ENCODE measurements at regions not wholly inside any gene's neighbourhood (a gene's known extent, or its start where the extent isn't known, plus 50 kb on each side); places are given as distances from the start of the nearest gene placed in this dataset.
"Not testable (repeated sequence)": the region's sequence is repeated elsewhere in the genome, so short reads cannot be mapped to it uniquely, and the experiment has no call there.

DNA sequence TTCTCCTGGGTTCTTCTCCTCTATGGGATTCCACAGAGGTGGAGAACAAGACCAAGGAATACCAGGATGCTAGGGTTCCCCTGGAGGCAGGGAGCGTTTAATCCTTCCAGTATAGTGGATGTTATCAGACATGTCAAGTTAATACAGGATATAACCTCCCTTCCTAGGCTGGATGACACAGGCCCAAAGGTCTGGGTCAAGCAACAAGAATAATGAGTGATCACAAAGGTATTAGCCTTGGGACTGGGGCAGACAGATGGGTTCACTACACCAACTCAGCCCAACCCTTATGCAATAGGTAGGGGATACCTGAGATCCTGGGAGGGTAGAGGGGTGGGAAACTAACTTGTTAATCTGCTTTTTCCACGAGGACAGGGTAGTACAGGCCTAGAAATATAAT is 690.3 kb downstream of the HTR1B start:
- H3K4me3 ChIP-seq (ENCODE audit: low read depth, low read length): no peak overlapping the region
- H3K9me3 ChIP-seq: no peaks in the 10 kb centered on the region
- H3K4me1 ChIP-seq: no peaks in the 10 kb centered on the region
- TF ChIP-seq, protein P1, sequence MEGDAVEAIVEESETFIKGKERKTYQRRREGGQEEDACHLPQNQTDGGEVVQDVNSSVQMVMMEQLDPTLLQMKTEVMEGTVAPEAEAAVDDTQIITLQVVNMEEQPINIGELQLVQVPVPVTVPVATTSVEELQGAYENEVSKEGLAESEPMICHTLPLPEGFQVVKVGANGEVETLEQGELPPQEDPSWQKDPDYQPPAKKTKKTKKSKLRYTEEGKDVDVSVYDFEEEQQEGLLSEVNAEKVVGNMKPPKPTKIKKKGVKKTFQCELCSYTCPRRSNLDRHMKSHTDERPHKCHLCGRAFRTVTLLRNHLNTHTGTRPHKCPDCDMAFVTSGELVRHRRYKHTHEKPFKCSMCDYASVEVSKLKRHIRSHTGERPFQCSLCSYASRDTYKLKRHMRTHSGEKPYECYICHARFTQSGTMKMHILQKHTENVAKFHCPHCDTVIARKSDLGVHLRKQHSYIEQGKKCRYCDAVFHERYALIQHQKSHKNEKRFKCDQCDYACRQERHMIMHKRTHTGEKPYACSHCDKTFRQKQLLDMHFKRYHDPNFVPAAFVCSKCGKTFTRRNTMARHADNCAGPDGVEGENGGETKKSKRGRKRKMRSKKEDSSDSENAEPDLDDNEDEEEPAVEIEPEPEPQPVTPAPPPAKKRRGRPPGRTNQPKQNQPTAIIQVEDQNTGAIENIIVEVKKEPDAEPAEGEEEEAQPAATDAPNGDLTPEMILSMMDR (IDR thresholded peaks at IDR 0.05; ENCODE audit: low read depth, low read length): no peak
- no peaks in the 10 kb centered on the region for H3K27me3 ChIP-seq
- no peaks in the 10 kb centered on the region for H3K36me3 ChIP-seq
- no peak for DNase-seq

DNA sequence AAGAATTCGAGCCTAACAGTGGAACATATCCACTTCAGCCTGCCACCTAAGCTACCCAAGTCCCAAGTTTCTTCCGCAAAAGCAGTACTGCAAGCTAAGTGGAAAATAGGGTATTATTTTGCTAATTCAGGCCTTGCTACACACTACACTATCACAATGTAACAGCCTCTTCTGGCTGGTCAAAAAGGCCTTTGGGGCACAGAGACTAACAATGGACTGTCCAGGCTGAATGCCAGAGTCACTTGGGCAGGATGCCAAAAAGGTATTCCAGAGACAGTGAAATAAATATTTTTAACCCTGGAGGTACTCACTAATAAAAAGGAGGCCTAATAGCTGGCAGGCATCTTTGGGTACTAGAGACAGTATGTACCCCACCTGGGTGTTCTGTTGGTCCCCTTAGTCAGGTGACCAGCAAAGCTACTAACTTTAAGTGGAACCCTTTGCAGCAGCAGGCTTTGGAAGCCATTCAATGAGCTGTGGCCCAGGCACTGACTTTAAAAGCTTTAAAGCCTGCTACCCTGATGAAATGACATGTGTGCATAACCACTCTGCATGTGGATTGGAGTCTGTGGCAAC is 692.1 kb downstream of the HTR1B start:
- TF ChIP-seq, protein P1 (IDR thresholded peaks at IDR 0.05; ENCODE audit: low read depth, low read length): no peak
- DNase-seq: no peak
- Histone ChIP-seq H3K4me3 (ENCODE audit: low read depth, low read length) (no peak overlapping the region), H3K36me3 (no peaks in the 10 kb centered on the region), H3K9me3 (no peaks in the 10 kb centered on the region), H3K4me1 (no peaks in the 10 kb centered on the region), H3K27me3 (no peaks in the 10 kb centered on the region)

DNA sequence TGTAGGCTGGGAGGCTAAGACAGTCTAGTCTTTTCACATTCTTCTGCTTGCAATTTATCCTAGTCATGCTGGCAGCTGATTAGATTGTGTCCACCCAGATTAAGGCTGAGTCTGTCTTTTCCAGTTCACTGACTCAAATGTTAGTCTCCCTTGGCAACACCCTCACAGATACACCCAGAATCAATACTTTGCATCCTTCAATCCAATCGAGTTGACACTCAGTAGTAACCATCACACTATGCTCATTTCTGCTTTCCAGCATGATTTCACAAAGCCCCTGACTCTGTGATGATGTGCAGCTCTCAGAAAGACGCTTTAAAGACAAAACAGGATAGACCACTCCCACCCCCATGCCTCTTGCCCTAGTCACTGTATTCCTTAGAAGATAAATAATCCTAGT is 693.0 kb downstream of the HTR1B start:
- Histone ChIP-seq H3K27me3 (no peaks in the 10 kb centered on the region), H3K4me3 (ENCODE audit: low read depth, low read length) (no peak overlapping the region), H3K4me1 (no peaks in the 10 kb centered on the region), H3K9me3 (no peaks in the 10 kb centered on the region), H3K36me3 (no peaks in the 10 kb centered on the region)
- DNase-seq: no peak
- TF ChIP-seq, protein P1 (IDR thresholded peaks at IDR 0.05; ENCODE audit: low read depth, low read length): no peak

DNA sequence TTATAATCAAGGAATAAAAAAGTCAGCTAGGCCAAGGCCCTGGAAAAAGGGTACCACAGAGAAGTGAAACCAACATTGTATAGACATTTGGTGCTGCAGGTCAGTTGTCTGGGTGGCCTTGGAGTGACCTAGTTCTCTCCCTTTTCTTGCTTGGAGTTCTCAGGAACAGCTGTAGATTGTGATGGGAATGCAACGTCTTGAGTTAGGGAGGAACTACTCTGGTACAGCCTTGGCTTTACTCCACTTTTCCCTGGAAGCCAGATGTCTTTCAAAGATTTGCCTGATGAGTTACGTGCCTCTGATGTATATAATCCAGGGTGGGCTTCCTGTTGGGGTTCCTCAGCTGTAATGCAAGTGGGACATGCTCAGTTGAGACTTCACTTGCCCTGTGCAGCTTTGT is 694.7 kb downstream of the HTR1B start:
- Histone ChIP-seq H3K4me3 (ENCODE audit: low read depth, low read length) (no peak overlapping the region), H3K4me1 (no peaks in the 10 kb centered on the region), H3K36me3 (no peaks in the 10 kb centered on the region), H3K9me3 (no peaks in the 10 kb centered on the region), H3K27me3 (no peaks in the 10 kb centered on the region)
- DNase-seq: no peak
- TF ChIP-seq, protein P1 (IDR thresholded peaks at IDR 0.05; ENCODE audit: low read depth, low read length): no peak

DNA sequence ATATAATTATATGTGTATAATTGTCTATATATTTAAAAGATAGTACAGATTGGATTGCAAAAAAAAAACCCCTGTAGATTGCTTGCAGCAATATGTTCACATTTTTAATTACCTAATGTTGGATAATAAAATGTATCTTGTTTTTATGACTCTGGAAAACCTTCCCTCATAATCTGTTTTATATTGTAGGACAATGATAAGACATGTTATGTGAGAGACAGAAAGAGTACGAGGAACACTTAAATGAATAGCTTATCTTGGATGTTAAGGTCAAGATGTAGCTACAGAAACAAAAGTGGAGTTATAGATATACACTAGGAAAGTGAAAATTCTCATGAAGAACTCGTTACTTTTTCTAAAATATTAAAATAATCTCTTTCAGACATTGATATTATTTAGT is 691.6 kb upstream of the IMPG1 start:
- Histone ChIP-seq H3K27me3 (no peaks in the 10 kb centered on the region), H3K4me3 (ENCODE audit: low read depth, low read length) (no peak overlapping the region), H3K36me3 (no peaks in the 10 kb centered on the region), H3K4me1 (no peaks in the 10 kb centered on the region), H3K9me3 (no peaks in the 10 kb centered on the region)
- TF ChIP-seq, protein P1 (IDR thresholded peaks at IDR 0.05; ENCODE audit: low read depth, low read length): no peak
- DNase-seq: no peak

DNA sequence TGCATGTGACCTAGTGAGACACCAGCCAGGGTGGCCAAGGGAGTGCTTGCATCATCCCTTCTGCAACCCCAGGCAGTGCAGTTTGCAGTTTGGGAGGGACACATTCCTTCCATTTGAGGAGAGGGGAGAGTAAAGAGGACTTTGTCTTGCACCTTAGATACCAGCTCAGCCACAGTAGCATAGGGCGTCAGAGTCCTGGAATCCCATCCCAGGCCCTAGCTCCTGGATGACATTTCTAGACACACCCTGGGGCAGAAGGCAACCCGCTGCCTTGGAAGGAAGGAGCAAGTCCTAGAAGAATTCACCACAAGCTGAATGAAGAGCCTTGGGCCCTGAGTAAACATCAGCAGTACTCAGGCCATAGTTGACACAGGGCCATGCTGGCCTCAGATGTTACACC is 680.4 kb upstream of the IMPG1 start:
- DNase-seq: no peak
- Histone ChIP-seq H3K36me3 (no peaks in the 10 kb centered on the region), H3K27me3 (no peaks in the 10 kb centered on the region), H3K9me3 (no peaks in the 10 kb centered on the region; the same call in 1 of the 2 replicates), H3K4me1 (no peaks in the 10 kb centered on the region), H3K4me3 (ENCODE audit: low read depth, low read length) (no peak overlapping the region)
- TF ChIP-seq, protein P1 (IDR thresholded peaks at IDR 0.05; ENCODE audit: low read depth, low read length): no peak

DNA sequence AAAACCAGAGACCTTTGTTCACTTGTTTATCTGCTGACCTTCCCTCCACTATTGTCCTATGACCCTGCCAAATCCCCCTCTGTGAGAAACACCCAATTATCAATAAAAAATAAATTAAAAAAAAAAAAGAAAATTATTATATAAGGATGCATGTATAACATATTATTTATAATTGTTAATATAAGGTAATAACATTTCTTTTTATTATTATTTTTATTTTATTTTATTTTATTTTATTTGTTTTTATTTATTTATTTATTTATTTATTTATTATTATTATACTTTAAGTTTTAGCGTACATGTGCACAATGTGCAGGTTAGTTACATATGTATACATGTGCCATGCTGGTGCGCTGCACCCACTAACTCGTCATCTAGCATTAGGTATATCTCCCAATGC is 672.9 kb upstream of the IMPG1 start:
- not testable (repeated sequence) for H3K36me3 ChIP-seq; H3K27me3 ChIP-seq; H3K4me1 ChIP-seq; DNase-seq; H3K9me3 ChIP-seq; H3K4me3 ChIP-seq (ENCODE audit: low read depth, low read length)

DNA sequence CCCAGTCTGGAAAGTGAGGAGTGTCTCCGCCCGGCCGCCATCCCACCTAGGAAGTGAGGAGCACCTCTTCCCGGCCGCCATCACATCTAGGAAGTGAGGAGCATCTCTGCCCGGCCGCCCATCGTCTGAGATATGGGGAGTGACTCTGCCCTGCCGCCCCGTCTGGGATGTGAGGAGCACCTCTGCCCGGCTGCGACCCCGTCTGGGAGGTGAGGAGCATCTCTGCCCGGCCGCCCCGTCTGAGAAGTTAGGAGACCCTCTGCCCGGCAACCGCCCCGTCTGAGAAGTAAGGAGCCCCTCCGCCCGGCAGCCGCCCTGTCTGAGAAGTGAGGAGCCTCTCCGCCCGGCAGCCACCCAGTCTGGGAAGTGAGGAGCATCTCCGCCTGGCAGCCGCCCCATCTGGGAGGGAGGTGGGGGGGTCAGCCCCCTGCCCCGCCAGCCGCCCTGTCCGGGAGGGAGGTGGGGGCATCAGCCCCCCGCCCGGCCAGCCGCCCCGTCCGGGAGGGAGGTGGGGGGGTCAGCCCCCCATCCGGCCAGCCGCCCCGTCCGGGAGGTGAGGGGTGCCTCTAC is 671.8 kb upstream of the IMPG1 start:
- not testable (repeated sequence) for H3K4me3 ChIP-seq (ENCODE audit: low read depth, low read length)

More for the DNA sequence above, 671.8 kb upstream of the IMPG1 start:
- not testable (repeated sequence) for H3K36me3 ChIP-seq, H3K27me3 ChIP-seq, DNase-seq, H3K9me3 ChIP-seq, H3K4me1 ChIP-seq

Measured in BE2C (cell line).